Lower leg skin (tissue), 3 donors: ENCODE measurements at regions not wholly inside any gene's neighbourhood (a gene's known extent, or its start where the extent isn't known, plus 50 kb on each side); places are given as distances from the start of the nearest gene placed in this dataset.

Experiments
- CTCF ChIP-seq, 3 donors: fragments of 450-650 bp; IDR thresholded peaks; one replicate each; pipeline ENCODE4 v1.5.1; 2016; ENCODE audit warnings: antibody characterized with exemption in 3 of 3, mild to moderate bottlenecking in 3 of 3, moderate library complexity in 2 of 3
- POLR2A ChIP-seq, 2 donors: fragments of 450-650 bp; IDR thresholded peaks; one replicate each; pipeline ENCODE4 v1.6.1; 2016 to 2017; ENCODE audit warnings: antibody characterized with exemption in 2 of 2, mild to moderate bottlenecking in 1 of 2, moderate library complexity in 1 of 2

GRCh38 chr2:38230756-38231155 lies 146.3 kb downstream of the ATL2 start:
- TF ChIP-seq POLR2A (IDR thresholded peaks at IDR 0.05): no peak
- no peak for TF ChIP-seq CTCF (IDR thresholded peaks at IDR 0.05)
